ENCODE measurements at regions not wholly inside any gene's neighbourhood (a gene's known extent, or its start where the extent isn't known, plus 50 kb on each side); places are given as distances from the start of the nearest gene placed in this dataset.

- DNase-seq (ENCODE audit: low read depth): peak; percentile 84
These were observed 52.8 kb downstream of the FAM43A start for GRCh38 chr3:194738254-194739093.

GRCh38 chr3:194739498-194740284, 54.0 kb downstream of the FAM43A start:
- peak; percentile 70 for DNase-seq (ENCODE audit: low read depth)

GRCh38 chr3:194740859-194741491, 55.3 kb downstream of the FAM43A start:
- DNase-seq (ENCODE audit: low read depth): peak; percentile 93

GRCh38 chr3:194741916-194742315, 56.2 kb downstream of the FAM43A start:
- DNase-seq (ENCODE audit: low read depth): no peak

GRCh38 chr3:194744826-194745225, 59.1 kb downstream of the FAM43A start:
- DNase-seq (ENCODE audit: low read depth): no peak

- no peak for DNase-seq (ENCODE audit: low read depth)
These were observed 59.9 kb downstream of the FAM43A start for GRCh38 chr3:194745422-194746184.

- DNase-seq (ENCODE audit: low read depth): no peak
These were observed 62.5 kb downstream of the FAM43A start for GRCh38 chr3:194748225-194748624.

- DNase-seq (ENCODE audit: low read depth): no peak
These were observed 64.2 kb downstream of the FAM43A start for GRCh38 chr3:194749631-194750490.

- no peak for DNase-seq (ENCODE audit: low read depth)
These were observed 64.8 kb downstream of the FAM43A start for GRCh38 chr3:194750491-194750828.

- no peak for DNase-seq (ENCODE audit: low read depth)
These were observed 70.2 kb downstream of the FAM43A start for GRCh38 chr3:194755671-194756459.

- no peak for DNase-seq (ENCODE audit: low read depth)
These were observed 70.7 kb downstream of the FAM43A start for GRCh38 chr3:194756460-194756779.

GRCh38 chr3:194756791-194757325, 71.2 kb downstream of the FAM43A start:
- DNase-seq (ENCODE audit: low read depth): no peak

- no peak for DNase-seq (ENCODE audit: low read depth)
These were observed 72.0 kb downstream of the FAM43A start for GRCh38 chr3:194757647-194758061.

GRCh38 chr3:194758716-194759115, 73.0 kb downstream of the FAM43A start:
- DNase-seq (ENCODE audit: low read depth): no peak

GRCh38 chr3:194760494-194761137, 74.9 kb downstream of the FAM43A start:
- no peak for DNase-seq (ENCODE audit: low read depth)

- DNase-seq (ENCODE audit: low read depth): no peak
These were observed 75.7 kb downstream of the FAM43A start for GRCh38 chr3:194761384-194761783.

- no peak for DNase-seq (ENCODE audit: low read depth)
These were observed 81.2 kb downstream of the FAM43A start for GRCh38 chr3:194766845-194767244.

GRCh38 chr3:194767446-194768207, 81.9 kb downstream of the FAM43A start:
- DNase-seq (ENCODE audit: low read depth): no peak

- no peak for DNase-seq (ENCODE audit: low read depth)
These were observed 82.9 kb downstream of the FAM43A start for GRCh38 chr3:194768586-194768985.

All from RPMI7951 (cell line).